ENCODE measurements at regions not wholly inside any gene's neighbourhood (a gene's known extent, or its start where the extent isn't known, plus 50 kb on each side); places are given as distances from the start of the nearest gene placed in this dataset.
"Not testable (repeated sequence)": the region's sequence is repeated elsewhere in the genome, so short reads cannot be mapped to it uniquely, and the experiment has no call there.

DNA sequence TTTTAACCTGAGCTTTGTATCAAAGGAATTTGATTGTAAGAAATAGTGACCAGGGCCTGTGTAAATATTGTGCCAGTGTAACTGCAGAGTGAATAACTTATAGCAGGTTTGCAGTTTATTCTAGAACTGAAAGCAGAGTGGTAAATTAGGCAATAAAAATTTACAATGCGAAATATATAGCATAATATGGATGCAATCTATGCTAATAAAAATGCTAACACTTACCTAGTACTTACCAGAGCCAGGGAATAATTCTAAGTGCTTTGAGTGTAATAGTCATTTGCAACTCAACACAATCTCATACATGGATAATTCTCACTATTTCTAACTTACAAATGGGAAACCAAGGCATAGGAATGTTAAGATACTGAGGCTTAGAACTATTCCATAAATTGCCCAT is 303.4 kb downstream of the ISL1 start:
- TF ChIP-seq, protein P1, sequence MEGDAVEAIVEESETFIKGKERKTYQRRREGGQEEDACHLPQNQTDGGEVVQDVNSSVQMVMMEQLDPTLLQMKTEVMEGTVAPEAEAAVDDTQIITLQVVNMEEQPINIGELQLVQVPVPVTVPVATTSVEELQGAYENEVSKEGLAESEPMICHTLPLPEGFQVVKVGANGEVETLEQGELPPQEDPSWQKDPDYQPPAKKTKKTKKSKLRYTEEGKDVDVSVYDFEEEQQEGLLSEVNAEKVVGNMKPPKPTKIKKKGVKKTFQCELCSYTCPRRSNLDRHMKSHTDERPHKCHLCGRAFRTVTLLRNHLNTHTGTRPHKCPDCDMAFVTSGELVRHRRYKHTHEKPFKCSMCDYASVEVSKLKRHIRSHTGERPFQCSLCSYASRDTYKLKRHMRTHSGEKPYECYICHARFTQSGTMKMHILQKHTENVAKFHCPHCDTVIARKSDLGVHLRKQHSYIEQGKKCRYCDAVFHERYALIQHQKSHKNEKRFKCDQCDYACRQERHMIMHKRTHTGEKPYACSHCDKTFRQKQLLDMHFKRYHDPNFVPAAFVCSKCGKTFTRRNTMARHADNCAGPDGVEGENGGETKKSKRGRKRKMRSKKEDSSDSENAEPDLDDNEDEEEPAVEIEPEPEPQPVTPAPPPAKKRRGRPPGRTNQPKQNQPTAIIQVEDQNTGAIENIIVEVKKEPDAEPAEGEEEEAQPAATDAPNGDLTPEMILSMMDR (IDR thresholded peaks at IDR 0.05; ENCODE audit: insufficient read depth, low read depth, low read length, missing control alignments) = no peak
- H3K4me3 ChIP-seq (ENCODE audit: low read depth, low read length) = no peak overlapping the region
- no peak for DNase-seq (ENCODE audit: low read depth)

DNA sequence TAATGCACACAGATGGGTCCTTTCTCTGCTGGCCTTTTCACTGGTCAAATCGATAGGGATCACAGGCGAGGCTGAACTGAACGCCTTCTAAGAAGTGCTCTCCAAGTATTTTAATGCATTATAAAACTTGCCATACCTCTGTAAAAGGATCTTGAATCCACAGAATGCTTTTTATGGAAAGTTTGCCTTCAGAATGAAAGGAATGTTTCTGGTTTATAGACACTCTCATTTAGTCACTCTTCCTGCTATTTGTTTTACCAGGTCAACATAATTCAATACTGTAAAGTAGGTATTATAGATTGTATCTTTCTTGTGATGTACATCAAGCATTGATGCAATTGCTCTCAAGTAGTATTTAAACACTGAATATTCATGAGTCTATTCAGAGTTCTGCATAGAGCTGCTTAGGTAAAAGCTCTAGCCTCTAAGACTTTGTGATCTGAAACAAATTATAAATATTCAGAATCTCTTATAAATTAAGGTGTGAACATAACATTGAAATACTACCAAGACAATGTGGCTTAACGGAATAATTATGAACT is 308.4 kb downstream of the ISL1 start:
- H3K4me3 ChIP-seq (ENCODE audit: low read depth, low read length) = no peak overlapping the region
- no peak for DNase-seq (ENCODE audit: low read depth)
- TF ChIP-seq, protein P1 (IDR thresholded peaks at IDR 0.05; ENCODE audit: insufficient read depth, low read depth, low read length, missing control alignments) = no peak

DNA sequence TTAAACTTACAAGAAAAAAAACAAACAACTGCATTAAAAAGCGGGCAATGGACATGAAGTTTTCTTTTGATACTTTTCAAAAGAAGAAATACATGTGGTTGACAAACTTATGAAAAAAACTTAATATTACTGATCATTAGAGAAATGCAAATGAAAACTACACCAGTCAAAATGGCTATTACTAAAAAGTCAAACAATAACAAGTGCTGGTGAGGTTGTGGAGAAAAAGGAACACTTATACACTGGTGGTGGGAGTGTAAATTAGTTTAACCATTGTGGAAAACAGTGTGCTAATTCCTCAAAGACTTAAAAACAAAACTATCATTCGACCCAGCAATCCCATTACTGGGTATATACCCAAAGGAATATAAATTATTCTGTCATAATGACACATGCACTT is 311.6 kb downstream of the ISL1 start:
- H3K4me3 ChIP-seq (ENCODE audit: low read depth, low read length) = no peak overlapping the region
- TF ChIP-seq, protein P1 (IDR thresholded peaks at IDR 0.05; ENCODE audit: insufficient read depth, low read depth, low read length, missing control alignments) = no peak
- DNase-seq (ENCODE audit: low read depth) = no peak

DNA sequence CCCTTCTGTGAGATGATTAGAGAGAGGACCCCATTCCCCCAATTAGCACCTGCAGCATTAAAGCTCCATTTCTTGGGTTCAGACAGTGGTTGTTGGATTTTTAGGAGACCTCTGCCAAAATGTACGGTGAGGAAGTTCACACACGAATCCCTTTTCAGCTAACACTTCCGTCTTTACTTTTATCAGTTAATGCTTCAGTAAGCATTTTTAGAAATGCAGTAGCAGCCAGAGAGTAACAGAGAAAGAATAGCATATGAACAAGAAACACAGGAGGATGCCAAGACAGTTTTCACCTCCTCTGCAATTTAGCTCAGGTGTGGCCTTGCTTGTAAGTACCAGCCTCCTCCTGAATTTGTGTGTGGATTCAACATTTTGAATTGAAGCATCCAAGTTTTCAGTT is 312.9 kb downstream of the ISL1 start:
- TF ChIP-seq, protein P1 (IDR thresholded peaks at IDR 0.05; ENCODE audit: insufficient read depth, low read depth, low read length, missing control alignments) = no peak

DNA sequence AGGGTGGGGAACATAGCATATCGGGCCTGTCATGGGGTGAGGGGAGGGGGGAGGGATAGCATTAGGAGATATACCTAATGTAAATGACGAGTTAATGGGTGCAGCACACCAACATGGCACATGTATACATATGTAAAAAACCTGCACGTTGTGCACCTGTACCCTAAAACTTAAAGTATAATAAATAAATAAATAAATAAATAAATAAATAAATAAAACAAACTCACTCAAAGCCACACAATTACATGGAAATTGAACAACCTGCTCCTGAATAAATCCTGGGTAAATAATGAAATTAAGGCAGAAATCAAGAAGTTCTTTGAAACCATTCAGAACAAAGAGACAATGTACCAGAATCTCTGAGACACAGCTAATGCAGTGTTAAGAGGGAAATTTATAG is 318.8 kb downstream of the ISL1 start:
- H3K4me3 ChIP-seq (ENCODE audit: low read depth, low read length); DNase-seq (ENCODE audit: low read depth): not testable (repeated sequence)

More for the DNA sequence above, 312.9 kb downstream of the ISL1 start:
- DNase-seq (ENCODE audit: low read depth) = no peak
- no peak overlapping the region for H3K4me3 ChIP-seq (ENCODE audit: low read depth, low read length)

DNA sequence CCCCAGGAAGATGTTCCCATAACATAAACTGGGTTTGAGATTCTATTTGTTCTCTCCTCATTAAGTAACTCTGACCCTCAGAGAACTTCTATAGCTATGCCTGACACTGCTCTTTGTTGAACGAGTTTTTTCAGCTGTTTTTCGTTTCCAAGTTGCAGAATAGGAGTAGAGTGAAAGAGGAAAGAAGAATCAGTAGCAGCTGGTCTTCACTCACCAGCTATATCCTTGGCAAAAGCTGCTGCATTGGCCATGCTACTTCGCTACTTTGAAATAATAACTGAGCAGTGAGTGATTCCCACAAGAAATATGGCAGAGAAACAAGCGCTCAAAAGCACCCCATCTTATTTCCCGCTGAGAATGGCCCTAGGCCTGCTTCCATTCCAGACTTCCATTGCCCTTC is 329.0 kb downstream of the ISL1 start:
- H3K4me3 ChIP-seq (ENCODE audit: low read depth, low read length) = no peak overlapping the region
- TF ChIP-seq, protein P1 (IDR thresholded peaks at IDR 0.05; ENCODE audit: insufficient read depth, low read depth, low read length, missing control alignments) = no peak
- DNase-seq (ENCODE audit: low read depth) = no peak

DNA sequence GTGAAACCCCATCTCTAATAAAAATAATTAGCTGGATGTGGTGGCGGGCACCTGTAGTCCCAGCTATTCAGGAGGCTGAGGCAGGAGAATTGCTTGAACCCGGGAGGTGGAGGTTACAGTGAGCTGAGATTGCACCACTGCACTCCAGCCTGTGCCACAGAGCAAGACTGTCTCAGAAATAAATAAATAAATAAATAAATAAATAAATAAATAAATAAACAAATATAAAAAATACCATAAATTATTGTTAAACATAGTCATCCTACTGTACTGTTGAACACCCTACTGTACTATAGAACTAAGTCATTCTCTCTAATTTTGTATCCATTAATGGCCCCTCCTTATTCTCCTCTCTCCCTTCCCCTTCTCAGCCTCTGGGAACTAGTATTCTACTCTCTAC is 332.2 kb downstream of the ISL1 start:
- not testable (repeated sequence) for H3K4me3 ChIP-seq (ENCODE audit: low read depth, low read length); DNase-seq (ENCODE audit: low read depth)

DNA sequence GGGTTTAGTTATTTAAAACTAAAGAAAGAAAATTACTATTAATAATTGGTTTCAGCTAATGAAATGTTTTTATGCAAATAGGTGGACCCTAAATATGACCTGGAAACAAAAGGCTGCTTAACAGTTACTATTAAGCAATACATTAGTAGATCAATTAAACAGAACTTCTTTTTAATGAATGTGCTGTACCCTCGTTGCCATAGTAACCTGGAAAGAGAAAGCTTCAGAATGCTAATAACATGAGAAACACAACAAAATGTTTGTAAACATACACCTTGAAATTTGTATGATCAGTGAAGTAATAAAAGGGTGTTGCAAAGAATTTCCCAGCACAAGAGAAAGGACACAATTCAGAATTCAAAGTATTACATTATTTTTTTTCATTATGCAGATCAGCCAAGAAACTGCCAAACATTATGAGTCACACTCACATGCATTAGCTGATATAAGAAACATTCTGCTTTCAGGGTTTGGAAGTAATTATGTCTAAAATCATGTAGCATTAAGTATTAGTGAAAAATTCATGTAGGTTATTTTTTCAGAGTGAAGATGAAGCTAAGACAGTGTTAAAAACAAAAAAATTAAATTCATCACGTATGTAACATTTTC is 348.3 kb downstream of the ISL1 start:
- TF ChIP-seq, protein P1 (IDR thresholded peaks at IDR 0.05; ENCODE audit: insufficient read depth, low read depth, low read length, missing control alignments) = no peak
- DNase-seq (ENCODE audit: low read depth) = no peak

More for the DNA sequence above, 348.3 kb downstream of the ISL1 start:
- H3K4me3 ChIP-seq (ENCODE audit: low read depth, low read length) = no peak overlapping the region

Measured in GM12865 (cell line).